Effector CD8-positive, alpha-beta T cell (primary cell): ENCODE measurements at regions not wholly inside any gene's neighbourhood (a gene's known extent, or its start where the extent isn't known, plus 50 kb on each side); places are given as distances from the start of the nearest gene placed in this dataset.
"Not testable (repeated sequence)": the region's sequence is repeated elsewhere in the genome, so short reads cannot be mapped to it uniquely, and the experiment has no call there.

Experiments
- DNase-seq: peaks from one replicate; lab custom pipeline; 2025; lab: John Stamatoyannopoulos, UW

DNA sequence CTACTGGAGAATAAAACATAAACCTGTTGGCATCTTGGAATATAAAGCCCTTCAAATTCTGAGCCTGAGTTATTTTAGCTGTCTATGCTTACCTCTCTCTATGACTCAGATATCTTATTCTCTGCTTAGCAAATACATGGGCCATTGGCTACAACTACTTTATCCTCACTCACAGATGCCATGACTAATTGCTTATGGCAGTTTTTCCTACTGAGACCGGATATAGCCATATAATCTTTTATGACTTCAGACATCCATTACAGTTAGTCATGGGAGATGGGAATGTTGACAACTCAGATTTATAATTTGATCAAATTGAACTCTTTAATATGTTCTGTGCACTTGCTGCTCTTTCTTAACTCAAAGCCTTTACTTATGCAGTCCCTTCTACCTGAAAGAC, 502.4 kb upstream of the ATP2B1 start:
- DNase-seq: no peak

DNA sequence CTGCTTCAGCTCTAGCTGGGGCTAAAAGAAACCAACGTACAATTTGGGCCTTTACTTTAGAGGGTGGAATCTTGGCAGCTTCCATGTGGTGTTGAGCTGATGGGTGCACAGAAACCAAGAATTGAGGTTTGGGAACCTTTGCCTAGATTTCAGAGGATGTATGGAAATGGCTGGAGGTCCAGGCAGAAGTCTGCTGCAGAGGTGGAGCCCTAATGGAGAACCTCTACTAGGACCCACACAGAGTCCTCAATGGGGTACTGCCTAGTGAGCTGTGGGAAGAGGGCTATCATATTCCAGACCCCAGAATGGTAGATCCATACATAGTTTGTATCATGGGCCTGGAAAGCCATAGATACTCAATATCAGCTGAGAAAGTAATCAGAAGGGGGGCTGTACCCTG, 500.4 kb upstream of the ATP2B1 start:
- DNase-seq: no peak

GRCh38 chr12:90208379-90208778, 499.7 kb upstream of the ATP2B1 start:
- not testable (repeated sequence) for DNase-seq

- no peak for DNase-seq
Measured at GRCh38 chr12:90207799-90208198, 499.2 kb upstream of the ATP2B1 start.

DNA sequence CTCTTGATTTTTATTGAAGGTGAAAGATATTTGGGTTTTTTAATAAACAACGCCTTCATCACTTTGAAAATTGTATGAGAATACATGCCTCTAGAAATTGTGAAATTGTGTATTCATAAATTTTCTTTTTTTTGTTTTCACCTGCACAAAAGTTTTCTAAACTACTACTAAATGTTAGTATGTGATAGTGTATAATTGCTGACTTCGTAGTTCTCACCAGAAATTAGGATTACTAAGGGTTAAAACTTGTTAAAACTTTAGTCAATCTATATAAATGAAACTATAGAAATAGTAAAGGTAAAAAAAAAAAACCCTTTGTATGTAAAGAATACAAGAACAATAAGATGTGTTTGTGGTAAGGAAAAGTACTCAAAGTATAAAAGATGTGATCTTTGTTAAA, 496.5 kb upstream of the ATP2B1 start:
- DNase-seq: no peak

GRCh38 chr12:90203556-90203955, 494.9 kb upstream of the ATP2B1 start:
- DNase-seq: no peak

GRCh38 chr12:90199006-90199405, 490.4 kb upstream of the ATP2B1 start:
- no peak for DNase-seq

GRCh38 chr12:90193500-90193899, 484.9 kb upstream of the ATP2B1 start:
- DNase-seq: no peak

DNA sequence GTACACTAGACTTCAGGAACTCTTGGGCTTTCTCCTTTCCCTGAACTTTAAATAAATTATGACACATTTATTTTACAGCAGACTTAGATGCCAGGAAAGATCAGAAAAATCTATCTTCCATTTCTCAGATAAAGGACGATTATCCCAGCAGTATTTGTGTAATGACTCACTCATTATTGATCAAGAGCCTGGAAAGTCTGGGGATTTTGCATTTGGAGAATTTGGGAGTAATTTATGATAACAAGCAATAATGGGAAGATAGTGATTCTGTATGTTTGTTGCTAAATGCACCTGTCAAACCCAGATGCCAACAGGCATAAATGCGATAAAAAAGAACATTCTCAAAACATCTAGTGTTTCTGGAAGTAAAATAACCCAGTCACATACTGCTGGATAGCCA, 480.2 kb upstream of the ATP2B1 start:
- DNase-seq: no peak

DNA sequence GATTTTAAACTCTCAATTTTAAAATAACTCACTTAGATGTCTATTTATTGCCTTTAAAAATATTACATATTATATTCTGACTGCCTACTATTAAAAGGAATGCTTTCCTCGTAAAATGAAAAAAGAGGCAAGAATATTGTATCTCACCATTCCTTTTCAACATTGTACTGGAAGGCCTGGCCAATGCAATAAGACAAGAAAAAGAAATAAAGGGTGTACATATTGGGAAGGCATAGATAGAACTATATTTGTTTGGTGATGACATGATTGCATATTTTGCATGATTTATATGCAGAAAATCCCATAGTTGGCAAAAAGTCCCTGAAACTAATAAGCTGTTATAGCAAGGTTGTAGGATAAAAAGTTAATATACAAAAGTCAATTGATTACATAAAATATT, 474.6 kb upstream of the ATP2B1 start:
- DNase-seq: no peak

DNA sequence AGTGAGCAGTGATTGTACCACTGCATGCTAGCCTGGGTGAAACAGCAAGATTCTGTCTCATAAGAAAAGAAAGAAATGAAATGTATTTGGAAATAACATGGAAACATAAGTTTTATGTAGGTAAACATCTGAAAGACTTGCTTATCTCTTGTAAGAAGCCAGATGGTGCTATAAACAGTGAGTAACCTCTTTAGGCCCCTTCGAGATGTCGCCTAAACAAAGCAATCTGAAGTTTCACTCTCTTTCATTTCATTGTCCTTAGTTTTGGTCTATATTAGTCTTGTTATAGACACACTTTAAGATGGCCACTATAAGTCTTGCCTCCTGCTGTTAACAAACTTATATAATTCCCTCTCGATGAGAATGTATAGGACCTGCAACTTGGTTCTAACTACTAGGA, 472.6 kb upstream of the ATP2B1 start:
- no peak for DNase-seq

GRCh38 chr12:90174956-90175355, 466.3 kb upstream of the ATP2B1 start:
- DNase-seq: no peak

DNA sequence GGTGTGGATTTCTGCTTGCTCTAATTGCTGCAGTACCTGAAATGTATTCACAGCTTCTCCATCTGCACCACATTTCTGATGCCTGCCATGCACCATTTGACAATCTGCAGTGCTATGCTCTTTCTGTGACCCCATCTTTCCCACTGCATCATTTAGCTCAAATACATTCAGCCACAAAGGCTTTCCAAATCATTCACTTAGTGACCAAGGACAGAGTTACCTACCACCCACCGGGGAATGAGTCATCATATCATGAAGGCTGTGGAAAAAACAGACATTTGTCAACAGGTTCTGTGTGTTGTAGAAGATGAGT, 465.5 kb upstream of the ATP2B1 start:
- no peak for DNase-seq

GRCh38 chr12:90173499-90174197, 465.0 kb upstream of the ATP2B1 start:
- no peak for DNase-seq

- no peak for DNase-seq
Measured at GRCh38 chr12:90172524-90172923, 463.9 kb upstream of the ATP2B1 start.

GRCh38 chr12:90170740-90171139, 462.1 kb upstream of the ATP2B1 start:
- DNase-seq: no peak

DNA sequence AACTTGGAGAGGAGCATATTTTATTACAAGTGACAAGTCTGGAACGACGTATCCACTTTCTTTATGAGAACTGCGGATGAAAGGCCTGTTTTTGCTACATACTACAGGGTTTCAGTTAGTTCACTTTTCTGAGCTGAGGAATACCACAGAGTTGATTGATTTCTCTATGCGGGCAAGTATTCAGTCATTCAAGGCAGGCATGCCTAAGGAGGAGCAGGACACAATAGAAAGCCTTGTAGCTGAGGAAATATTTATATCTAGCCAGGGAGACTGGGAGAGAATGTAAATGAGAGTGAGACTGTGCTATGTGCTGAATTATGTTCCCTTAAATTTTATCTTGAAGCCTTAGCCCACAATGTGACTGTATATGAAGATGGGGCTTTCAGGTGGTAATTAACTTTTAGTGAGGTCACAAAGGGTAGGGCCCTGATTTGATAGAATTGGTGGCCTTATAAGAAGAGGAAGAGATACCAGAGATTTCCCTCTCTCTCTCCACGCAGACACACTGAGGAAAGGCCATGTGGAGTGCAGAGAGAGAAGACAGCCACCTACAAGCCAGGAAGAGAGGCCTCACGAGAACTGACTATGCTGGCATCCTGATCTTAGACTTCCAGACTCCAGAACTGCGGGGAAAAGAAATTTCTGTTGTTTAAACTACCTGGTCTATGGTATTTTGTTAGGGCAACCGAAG, 459.0 kb upstream of the ATP2B1 start:
- no peak for DNase-seq

DNA sequence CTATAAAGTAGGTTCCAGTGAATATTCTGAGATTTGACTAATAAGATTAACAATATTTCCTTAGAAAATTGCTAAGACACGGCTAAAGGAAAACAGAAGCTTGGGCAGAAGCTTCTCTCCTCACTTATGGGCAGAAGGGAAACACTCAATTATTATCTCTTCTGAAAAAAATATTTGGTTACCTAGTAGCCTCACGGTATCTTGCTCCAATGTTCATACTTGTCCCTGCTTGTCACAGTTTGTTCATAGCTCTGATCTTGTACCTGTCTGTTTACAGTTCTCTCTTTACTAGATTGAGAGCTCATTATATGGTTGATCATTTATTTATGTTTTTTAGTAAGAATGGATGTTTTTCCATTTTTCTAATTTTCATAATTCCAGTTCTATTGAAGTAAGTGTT, 458.0 kb upstream of the ATP2B1 start:
- DNase-seq: no peak

DNA sequence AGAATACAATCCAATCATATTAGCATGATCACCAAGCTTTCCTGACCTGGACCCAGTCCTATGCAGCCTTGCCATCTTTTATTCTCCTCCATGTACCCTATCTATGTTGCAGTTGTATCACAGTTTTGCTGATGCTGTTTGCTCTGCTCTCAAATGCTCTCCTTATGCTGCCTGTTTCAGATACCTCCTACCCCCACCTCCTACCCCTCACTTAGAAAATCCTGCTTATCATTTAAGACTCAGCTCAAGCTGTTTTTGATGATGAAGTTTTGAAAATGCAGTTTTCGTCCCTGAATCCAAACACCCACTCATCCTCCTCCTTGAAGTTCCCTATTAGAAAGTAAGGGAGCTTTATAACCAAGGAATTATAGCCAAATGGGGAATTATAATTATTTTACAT, 457.4 kb upstream of the ATP2B1 start:
- DNase-seq: no peak

GRCh38 chr12:90163975-90164374, 455.3 kb upstream of the ATP2B1 start:
- DNase-seq: no peak

DNA sequence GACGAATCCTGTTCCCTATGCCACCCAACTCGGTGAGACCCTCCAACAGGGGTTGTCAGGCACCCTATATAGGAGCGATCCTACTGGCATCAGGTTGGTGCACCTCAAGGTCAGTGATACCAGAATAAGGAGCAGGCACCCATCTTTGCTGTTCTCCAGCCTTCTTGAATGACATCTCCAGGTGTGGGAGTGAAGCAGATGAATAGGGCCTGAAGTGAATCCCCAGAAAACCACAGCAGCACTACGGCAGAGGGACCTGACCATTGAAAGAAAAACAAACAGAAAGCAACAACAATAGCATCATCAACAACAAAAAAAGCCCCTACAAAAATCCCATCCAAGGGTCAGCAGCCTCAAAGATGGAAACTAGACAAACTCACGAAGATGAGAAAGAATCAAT, 445.2 kb upstream of the ATP2B1 start:
- DNase-seq: no peak

DNA sequence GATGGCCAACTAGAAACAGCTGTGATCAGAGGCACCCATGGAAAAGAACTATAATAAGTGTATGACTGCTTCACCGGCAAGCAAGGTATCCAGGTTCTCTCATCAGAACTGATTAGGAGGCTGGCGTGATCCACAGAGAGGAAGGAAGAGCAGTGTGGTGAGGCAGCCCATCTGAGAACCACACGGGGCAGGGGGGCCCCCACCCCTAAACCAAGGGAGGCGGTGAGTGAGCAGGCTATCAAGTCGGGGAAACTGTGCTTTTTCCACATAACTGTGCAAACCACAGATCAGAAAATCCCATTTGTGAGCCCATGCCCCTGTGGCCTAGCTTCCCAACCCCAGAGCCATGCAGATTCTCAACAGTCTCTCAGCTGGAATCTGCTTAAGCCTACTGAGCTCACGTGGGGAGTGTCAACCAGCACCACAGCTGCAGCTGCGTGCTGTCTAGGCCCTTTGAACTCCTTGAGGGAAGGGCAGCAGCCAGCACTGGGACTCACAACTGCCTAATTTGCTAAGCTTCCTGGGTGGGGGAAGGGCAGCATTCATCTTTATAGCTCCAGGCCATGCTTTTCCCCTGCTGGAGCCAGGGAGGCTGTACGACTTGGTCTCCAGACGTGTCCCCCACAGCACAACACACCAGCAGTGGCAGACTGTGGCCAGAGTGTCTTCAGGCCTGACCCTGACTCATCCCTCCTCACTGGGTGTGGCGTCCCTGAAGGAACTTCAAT, 444.4 kb upstream of the ATP2B1 start:
- no peak for DNase-seq

DNA sequence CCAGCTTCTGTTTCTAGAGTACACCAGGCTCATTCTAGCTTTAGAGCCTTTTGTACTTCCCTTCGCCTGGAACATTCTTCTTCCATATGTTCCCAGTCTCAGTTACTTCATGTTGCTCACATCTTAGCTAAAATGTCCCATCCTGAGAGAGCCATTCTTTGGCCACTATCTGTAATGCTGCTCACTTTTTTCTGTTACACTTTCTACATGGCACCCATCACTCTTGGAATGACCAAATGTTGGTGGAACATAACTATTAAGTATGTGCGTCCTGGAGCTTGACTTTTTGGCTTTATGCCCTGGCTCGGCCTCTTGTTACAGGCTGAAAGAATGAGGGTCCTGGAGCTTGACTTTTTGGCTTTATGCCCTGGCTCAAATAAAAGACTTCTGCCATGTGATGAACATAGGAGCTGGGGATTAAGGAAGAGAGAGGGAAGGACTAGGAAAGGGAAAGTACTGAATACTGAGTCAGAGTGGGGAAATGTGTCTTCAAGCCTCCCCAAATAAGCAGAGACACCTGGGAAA, 442.9 kb upstream of the ATP2B1 start:
- DNase-seq: no peak
